Loucy (cell line): ENCODE measurements at regions not wholly inside any gene's neighbourhood (a gene's known extent, or its start where the extent isn't known, plus 50 kb on each side); places are given as distances from the start of the nearest gene placed in this dataset.

Experiments used
- H2AFZ ChIP-seq: fragments of 200-600 bp; sonication (generic); 2 replicates; pipeline ENCODE4 v1.6.0; 2016; ENCODE audit warnings: antibody characterized with exemption, mild to moderate bottlenecking, low read length, moderate library complexity
- H3F3A ChIP-seq: fragments of 200-600 bp; 2 replicates; pipeline ENCODE4 v1.6.0; 2016; ENCODE audit warnings: antibody characterized with exemption, low read depth, mild to moderate bottlenecking
- H3K27me3 ChIP-seq: fragments of 200-600 bp; sonication (generic); 2 replicates; pipeline ENCODE4 v1.6.1; 2014; ENCODE audit warnings: low read length, mild to moderate bottlenecking; ENCODE audit not compliant: insufficient read depth, poor library complexity, severe bottlenecking
- H3K36me3 ChIP-seq: fragments of 200-600 bp; sonication (generic); 2 replicates; pipeline ENCODE4 v1.6.1; 2016; ENCODE audit warnings: low read length; ENCODE audit not compliant: insufficient read depth
- H3K4me1 ChIP-seq: fragments of 200-600 bp; sonication (generic); 2 replicates; pipeline ENCODE4 v1.5.1; 2014; ENCODE audit warnings: low read length, mild to moderate bottlenecking; ENCODE audit not compliant: insufficient read depth, poor library complexity, severe bottlenecking
- H3K4me2 ChIP-seq: fragments of 200-600 bp; sonication (generic); 2 replicates; pipeline ENCODE4 v1.6.0; 2014; ENCODE audit warnings: antibody characterized with exemption, low read length, low read depth, mild to moderate bottlenecking; ENCODE audit not compliant: poor library complexity, severe bottlenecking
- H3K4me3 ChIP-seq: fragments of 200-600 bp; sonication (generic); 2 replicates; pipeline ENCODE4 v1.5.1; 2014; ENCODE audit warnings: low read length, mild to moderate bottlenecking, mixed read lengths; ENCODE audit not compliant: poor library complexity, severe bottlenecking
- H3K79me2 ChIP-seq: fragments of 200-600 bp; sonication (generic); 2 replicates; pipeline ENCODE4 v1.6.1; 2014; ENCODE audit warnings: low read length; ENCODE audit not compliant: insufficient read depth
- H3K9ac ChIP-seq: fragments of 200-600 bp; sonication (generic); 2 replicates; pipeline ENCODE4 v1.6.0; 2014; ENCODE audit warnings: mild to moderate bottlenecking, low read depth, low read length, moderate library complexity; ENCODE audit not compliant: poor library complexity, severe bottlenecking
- H3K9me2 ChIP-seq: fragments of 200-600 bp; sonication (generic); replicated peaks from 2 replicates; pipeline ENCODE4 v1.6.1; 2016; ENCODE audit warnings: low read depth, low read length, mixed read lengths
- H3K9me3 ChIP-seq: fragments of 200-600 bp; sonication (generic); 2 replicates; pipeline ENCODE4 v1.6.1; 2014; ENCODE audit warnings: mild to moderate bottlenecking, antibody characterized with exemption, low read length, low read depth; ENCODE audit not compliant: insufficient read depth
- H4K20me1 ChIP-seq: fragments of 200-600 bp; sonication (generic); 2 replicates; pipeline ENCODE4 v1.6.0; 2014; ENCODE audit warnings: antibody characterized with exemption, low read length, mild to moderate bottlenecking; ENCODE audit not compliant: insufficient read depth, poor library complexity, severe bottlenecking
- CTCF ChIP-seq: fragments of 200-600 bp; sonication (generic); conservative IDR thresholded peaks from 2 replicates; pipeline ENCODE4 v1.5.1; 2014; ENCODE audit warnings: mild to moderate bottlenecking, antibody characterized with exemption, low read length
- EZH2phosphoT487 ChIP-seq: fragments of 200-600 bp; IDR thresholded peaks from 2 replicates; pipeline ENCODE4 v1.6.1; 2018; ENCODE audit warnings: antibody characterized with exemption, mild to moderate bottlenecking, moderate library complexity, borderline replicate concordance

GRCh38 chr12:98446682-98447081 is 68.7 kb upstream of the TMPO start:
- Histone ChIP-seq H4K20me1 (no peaks in the 10 kb centered on the region), H3K27me3 (no peaks in the 10 kb centered on the region), H3K36me3 (no peaks in the 10 kb centered on the region), H3K9ac (no peak overlapping the region), H3K4me1 (no peaks in the 10 kb centered on the region), H3F3A (no peaks in the 10 kb centered on the region), H3K4me2 (no peak overlapping the region), H3K4me3 (no peak overlapping the region), H3K9me2 (no peaks in the 10 kb centered on the region), H2AFZ (no peak overlapping the region), H3K79me2 (no peaks in the 10 kb centered on the region), H3K9me3 (no peaks in the 10 kb centered on the region)
- no peak for TF ChIP-seq EZH2phosphoT487

GRCh38 chr12:98449584-98449983 is 65.8 kb upstream of the TMPO start:
- no peak for TF ChIP-seq CTCF
- no peak for TF ChIP-seq EZH2phosphoT487
- no peaks in the 10 kb centered on the region for H3K79me2 ChIP-seq

GRCh38 chr12:98453070-98453469 is 62.3 kb upstream of the TMPO start:
- no peak overlapping the region for H2AFZ ChIP-seq
- H3K9me3 ChIP-seq: no peaks in the 10 kb centered on the region
- no peak for TF ChIP-seq EZH2phosphoT487
- no peak for TF ChIP-seq CTCF
- H4K20me1 ChIP-seq: no peaks in the 10 kb centered on the region
- no peaks in the 10 kb centered on the region for H3F3A ChIP-seq
- H3K79me2 ChIP-seq: no peaks in the 10 kb centered on the region
- H3K4me1 ChIP-seq: no peaks in the 10 kb centered on the region
- no peaks in the 10 kb centered on the region for H3K9me2 ChIP-seq
- no peak overlapping the region for H3K9ac ChIP-seq
- H3K36me3 ChIP-seq: no peaks in the 10 kb centered on the region
- H3K4me2 ChIP-seq: no peak overlapping the region
- no peaks in the 10 kb centered on the region for H3K27me3 ChIP-seq
- H3K4me3 ChIP-seq: no peak overlapping the region

More at GRCh38 chr12:98449584-98449983, 65.8 kb upstream of the TMPO start:
- Histone ChIP-seq H2AFZ (no peak overlapping the region), H3K9me3 (no peaks in the 10 kb centered on the region), H3K27me3 (no peaks in the 10 kb centered on the region), H3K4me1 (no peaks in the 10 kb centered on the region), H3K4me3 (no peak overlapping the region), H3F3A (no peaks in the 10 kb centered on the region), H3K36me3 (no peaks in the 10 kb centered on the region), H3K9me2 (no peaks in the 10 kb centered on the region), H3K9ac (no peak overlapping the region), H3K4me2 (no peak overlapping the region), H4K20me1 (no peaks in the 10 kb centered on the region)

GRCh38 chr12:98453492-98453891 is 61.9 kb upstream of the TMPO start:
- no peaks in the 10 kb centered on the region for H3K9me3 ChIP-seq
- H3K27me3 ChIP-seq: no peaks in the 10 kb centered on the region
- no peak overlapping the region for H3K4me3 ChIP-seq
- TF ChIP-seq CTCF: no peak
- no peak overlapping the region for H2AFZ ChIP-seq
- no peaks in the 10 kb centered on the region for H3F3A ChIP-seq
- H3K9ac ChIP-seq: no peak overlapping the region
- no peaks in the 10 kb centered on the region for H3K9me2 ChIP-seq
- no peaks in the 10 kb centered on the region for H3K4me1 ChIP-seq
- no peaks in the 10 kb centered on the region for H3K79me2 ChIP-seq
- H3K36me3 ChIP-seq: no peaks in the 10 kb centered on the region
- H4K20me1 ChIP-seq: no peaks in the 10 kb centered on the region
- H3K4me2 ChIP-seq: no peak overlapping the region
